Left renal pelvis (tissue), 4 donors: ENCODE measurements at regions not wholly inside any gene's neighbourhood (a gene's known extent, or its start where the extent isn't known, plus 50 kb on each side); places are given as distances from the start of the nearest gene placed in this dataset.

Experiments used
- DNase-seq, 4 donors: peaks; one replicate each; pipeline ENCODE4 v3.0.0-alpha.2; 2013; ENCODE audit warnings: low read depth in 4 of 4, low spot score in 3 of 4

GRCh38 chr14:89501381-89501780, 84.3 kb upstream of the FOXN3 start:
- DNase-seq = no peak

- DNase-seq = no peak
These were observed 83.3 kb upstream of the FOXN3 start for GRCh38 chr14:89500303-89500702.

GRCh38 chr14:89498878-89499277, 81.8 kb upstream of the FOXN3 start:
- no peak for DNase-seq

GRCh38 chr14:89495718-89496117, 78.7 kb upstream of the FOXN3 start:
- DNase-seq = no peak

GRCh38 chr14:89493877-89494634, 77.0 kb upstream of the FOXN3 start:
- peak in 2 of 4 donors; percentile 43 to 52 for DNase-seq

- DNase-seq = no peak
These were observed 76.4 kb upstream of the FOXN3 start for GRCh38 chr14:89493406-89493805.

- no peak for DNase-seq
These were observed 74.8 kb upstream of the FOXN3 start for GRCh38 chr14:89491711-89492381.

- no peak for DNase-seq
These were observed 73.4 kb upstream of the FOXN3 start for GRCh38 chr14:89490466-89490865.

GRCh38 chr14:89489761-89490437, 72.9 kb upstream of the FOXN3 start:
- DNase-seq = peak in 1 of 4 donors; percentile 25

GRCh38 chr14:89486961-89487360, 69.9 kb upstream of the FOXN3 start:
- DNase-seq = no peak

GRCh38 chr14:89486505-89486904, 69.5 kb upstream of the FOXN3 start:
- DNase-seq = no peak

- DNase-seq = no peak
These were observed 68.2 kb upstream of the FOXN3 start for GRCh38 chr14:89485264-89485663.

- DNase-seq = no peak
These were observed 67.2 kb upstream of the FOXN3 start for GRCh38 chr14:89484051-89484844.

GRCh38 chr14:89481196-89481595, 64.2 kb upstream of the FOXN3 start:
- DNase-seq = no peak

- no peak for DNase-seq
These were observed 63.2 kb upstream of the FOXN3 start for GRCh38 chr14:89480278-89480677.

GRCh38 chr14:89479802-89480201, 62.8 kb upstream of the FOXN3 start:
- DNase-seq = no peak

- no peak for DNase-seq
These were observed 60.4 kb upstream of the FOXN3 start for GRCh38 chr14:89477391-89477790.

- no peak for DNase-seq
These were observed 59.4 kb upstream of the FOXN3 start for GRCh38 chr14:89476354-89476896.

- no peak for DNase-seq
These were observed 57.4 kb upstream of the FOXN3 start for GRCh38 chr14:89474464-89474863.

- DNase-seq = no peak
These were observed 57.0 kb upstream of the FOXN3 start for GRCh38 chr14:89473989-89474388.

- DNase-seq = no peak
These were observed 56.5 kb upstream of the FOXN3 start for GRCh38 chr14:89473569-89473968.
